SH-SY5Y (cell line): ENCODE measurements at regions not wholly inside any gene's neighbourhood (a gene's known extent, or its start where the extent isn't known, plus 50 kb on each side); places are given as distances from the start of the nearest gene placed in this dataset.

Experiments used
- GATA2 ChIP-seq: IDR thresholded peaks from 2 replicates; pipeline ENCODE4 v1.6.1; 2011; ENCODE audit warnings: mild to moderate bottlenecking, low read depth, low read length
- GATA3 ChIP-seq: IDR thresholded peaks from 2 replicates; pipeline ENCODE4 v1.6.1; 2011; ENCODE audit warnings: low read depth, mild to moderate bottlenecking, low read length, moderate library complexity

- no peak for TF ChIP-seq GATA3
- no peak for TF ChIP-seq GATA2
Measured at GRCh38 chr2:173750831-173751230, 214.3 kb downstream of the SP3 start.

- TF ChIP-seq GATA2: no peak
- no peak for TF ChIP-seq GATA3
Measured at GRCh38 chr2:173751245-173751975, 213.8 kb downstream of the SP3 start.

GRCh38 chr2:173752152-173752551 is 213.0 kb downstream of the SP3 start:
- TF ChIP-seq GATA3: no peak
- TF ChIP-seq GATA2: no peak

GRCh38 chr2:173753441-173753840 is 211.7 kb downstream of the SP3 start:
- no peak for TF ChIP-seq GATA3
- TF ChIP-seq GATA2: no peak

- no peak for TF ChIP-seq GATA2
- TF ChIP-seq GATA3: no peak
Measured at GRCh38 chr2:173754165-173754564, 211.0 kb downstream of the SP3 start.

- TF ChIP-seq GATA3 (no peak), GATA2 (no peak)
Measured at GRCh38 chr2:173754837-173755236, 210.3 kb downstream of the SP3 start.

- no peak for TF ChIP-seq GATA2
- TF ChIP-seq GATA3: no peak
Measured at GRCh38 chr2:173755798-173756197, 209.4 kb downstream of the SP3 start.

- TF ChIP-seq GATA3 (no peak), GATA2 (no peak)
Measured at GRCh38 chr2:173759959-173760358, 205.2 kb downstream of the SP3 start.

- TF ChIP-seq GATA2 (no peak), GATA3 (no peak)
Measured at GRCh38 chr2:173760553-173760952, 204.6 kb downstream of the SP3 start.

GRCh38 chr2:173761603-173762119 is 203.5 kb downstream of the SP3 start:
- TF ChIP-seq GATA3 (no peak), GATA2 (no peak)

- TF ChIP-seq GATA3: no peak
- TF ChIP-seq GATA2: no peak
Measured at GRCh38 chr2:173762221-173762620, 203.0 kb downstream of the SP3 start.

GRCh38 chr2:173762864-173763263 is 202.3 kb downstream of the SP3 start:
- TF ChIP-seq GATA3 (no peak), GATA2 (no peak)

- no peak for TF ChIP-seq GATA2
- TF ChIP-seq GATA3: no peak
Measured at GRCh38 chr2:173763641-173764040, 201.5 kb downstream of the SP3 start.

GRCh38 chr2:173764094-173764493 is 201.1 kb downstream of the SP3 start:
- no peak for TF ChIP-seq GATA2
- no peak for TF ChIP-seq GATA3

GRCh38 chr2:173766537-173767289 is 198.5 kb downstream of the SP3 start:
- TF ChIP-seq GATA2 (no peak), GATA3 (no peak)
